SK-N-SH (cell line): ENCODE measurements at regions not wholly inside any gene's neighbourhood (a gene's known extent, or its start where the extent isn't known, plus 50 kb on each side); places are given as distances from the start of the nearest gene placed in this dataset.

ENCODE experiments used
- CTCF ChIA-PET: fragments of 300-600, 350-600 bp; formaldehyde crosslinking; extraction: SDS; loops from one replicate; lab custom pipeline; 2021; lab: Yijun Ruan, JAX
- POLR2A ChIA-PET: fragments of 350-600 bp; sonication (Branson Sonifier 250); formaldehyde crosslinking; extraction: SDS; loops from one replicate; lab custom pipeline; 2020; ENCODE audit warnings: antibody characterized with exemption, inconsistent platforms; lab: Yijun Ruan, JAX
- DNase-seq: peaks from one replicate; pipeline ENCODE4 v3.0.0; 2012
- H2AFZ ChIP-seq: fragments of 200-600 bp; sonication (generic); 2 replicates; pipeline ENCODE4 v1.8.1; 2016; ENCODE audit warnings: antibody characterized with exemption, mild to moderate bottlenecking, low read depth
- H3F3A ChIP-seq: fragments of 200-600 bp; sonication (generic); replicated peaks from 2 replicates; pipeline ENCODE3; 2016; ENCODE audit warnings: antibody characterized with exemption, mild to moderate bottlenecking; ENCODE audit not compliant: insufficient read depth
- H3K27ac ChIP-seq, 2 experiments: fragments of 200-500 bp in 1 of 2; fragments of 200-600 bp in 1 of 2; sonication (Bioruptor generic) in 1 of 2; sonication (generic), shearing (Covaris generic) in 1 of 2; 2 replicates each; pipeline versions ENCODE4 v1.5.1 to v1.6.1; 2014 to 2016; ENCODE audit warnings: low read depth in 2 of 2, inconsistent platforms in 1 of 2, low read length in 1 of 2, mild to moderate bottlenecking in 1 of 2, mixed read lengths in 1 of 2
- H3K27me3 ChIP-seq: fragments of 200-600 bp; sonication (generic), shearing (Covaris generic); 2 replicates; pipeline ENCODE4 v1.6.1; 2016; ENCODE audit warnings: mixed run types; ENCODE audit not compliant: insufficient read depth
- H3K36me3 ChIP-seq, 2 experiments: fragments of 200-500 bp in 1 of 2; fragments of 200-600 bp in 1 of 2; sonication (Bioruptor generic) in 1 of 2; sonication (generic) in 1 of 2; replicated peaks in 1 of 2; 2 replicates each; pipeline versions ENCODE3 to v1.5.1; 2014 to 2016; ENCODE audit warnings: low read length in 1 of 2, mild to moderate bottlenecking in 1 of 2; ENCODE audit not compliant: insufficient read depth in 2 of 2, control insufficient read depth in 1 of 2
- H3K4me1 ChIP-seq, 2 experiments: fragments of 200-500 bp in 1 of 2; fragments of 200-600 bp in 1 of 2; sonication (Bioruptor generic) in 1 of 2; sonication (generic), shearing (Covaris generic) in 1 of 2; 2 replicates each; pipeline versions ENCODE4 v1.5.1 to v1.6.1; 2014 to 2016; ENCODE audit warnings: low read depth in 1 of 2, low read length in 1 of 2, mixed run types in 1 of 2; ENCODE audit not compliant: insufficient read depth in 2 of 2, control insufficient read depth in 1 of 2
- H3K4me2 ChIP-seq: fragments of 200-600 bp; sonication (generic), shearing (Covaris generic); 2 replicates; pipeline ENCODE4 v1.6.1; 2017; ENCODE audit warnings: mixed run types
- H3K4me3 ChIP-seq, 2 experiments: fragments of 200-500 bp in 1 of 2; fragments of 200-600 bp in 1 of 2; sonication (Bioruptor generic) in 1 of 2; sonication (generic), shearing (Covaris generic) in 1 of 2; 2 replicates each; pipeline versions ENCODE4 v1.5.1 to v1.8.1; 2014 to 2016; ENCODE audit warnings: low read depth in 2 of 2, inconsistent platforms in 1 of 2, low read length in 1 of 2, mild to moderate bottlenecking in 1 of 2, mixed read lengths in 1 of 2, moderate library complexity in 1 of 2
- H3K79me2 ChIP-seq: fragments of 200-600 bp; sonication (generic); 2 replicates; pipeline ENCODE4 v1.8.1; 2017; ENCODE audit warnings: mild to moderate bottlenecking; ENCODE audit not compliant: insufficient read depth
- H3K9ac ChIP-seq: fragments of 200-600 bp; sonication (generic); 2 replicates; pipeline ENCODE4 v1.6.1; 2017; ENCODE audit warnings: mixed run types
- H3K9me2 ChIP-seq: fragments of 200-600 bp; sonication (generic); 2 replicates; pipeline ENCODE4 v1.6.1; 2017; ENCODE audit warnings: mixed run types
- H3K9me3 ChIP-seq: fragments of 200-600 bp; sonication (generic); 2 replicates; pipeline ENCODE4 v1.6.1; 2017; ENCODE audit warnings: mixed run types, mild to moderate bottlenecking, moderate library complexity
- H4K20me1 ChIP-seq: fragments of 200-600 bp; sonication (generic); 2 replicates; pipeline ENCODE4 v1.6.1; 2017; ENCODE audit warnings: mild to moderate bottlenecking, mixed run types; ENCODE audit not compliant: insufficient read depth
- CHD2 ChIP-seq: fragments of 150-350 bp; IDR thresholded peaks from 2 replicates; pipeline ENCODE4 v1.6.1; 2018; ENCODE audit warnings: low read length; ENCODE audit not compliant: partially characterized antibody
- ELF1 ChIP-seq: IDR thresholded peaks from 2 replicates; pipeline ENCODE4 v1.4.0; 2012
- EP300 ChIP-seq, 2 experiments: IDR thresholded peaks; 2 replicates each; pipeline versions ENCODE4 v1.4.0 to v1.6.1; 2012; ENCODE audit warnings: borderline replicate concordance in 1 of 2, low read depth in 1 of 2, low read length in 1 of 2
- FOXJ3 ChIP-seq: sonication (generic); formaldehyde crosslinking; IDR thresholded peaks from 2 replicates; pipeline ENCODE4 v1.5.1; 2020; ENCODE audit warnings: mild to moderate bottlenecking, missing genetic modification reagents
- MEF2A ChIP-seq: IDR thresholded peaks from 2 replicates; pipeline ENCODE4 v1.4.0; 2012; ENCODE audit warnings: low read depth, borderline replicate concordance
- RXRA ChIP-seq: IDR thresholded peaks from 2 replicates; pipeline ENCODE4 v1.4.0; 2012; ENCODE audit warnings: low read depth, mild to moderate bottlenecking, borderline replicate concordance
- SIN3A ChIP-seq: IDR thresholded peaks from 2 replicates; pipeline ENCODE4 v1.6.1; 2012; ENCODE audit warnings: low read depth, mild to moderate bottlenecking, low read length, moderate library complexity, borderline replicate concordance
- TCF12 ChIP-seq: IDR thresholded peaks from 2 replicates; pipeline ENCODE4 v1.4.0; 2012
- TEAD4 ChIP-seq: IDR thresholded peaks from 2 replicates; pipeline ENCODE4 v1.4.0; 2012; ENCODE audit warnings: mild to moderate bottlenecking, borderline replicate concordance; ENCODE audit not compliant: insufficient read depth
- YY1 ChIP-seq: IDR thresholded peaks from 2 replicates; pipeline ENCODE4 v1.4.0; 2012; ENCODE audit warnings: low read depth, mild to moderate bottlenecking
- TF ChIP-seq, protein P1 (sequence below): fragments of 200-600 bp; sonication (generic); IDR thresholded peaks from 2 replicates; pipeline ENCODE4 v1.6.1; 2017; ENCODE audit warnings: antibody characterized with exemption, mild to moderate bottlenecking, moderate library complexity
- TF ChIP-seq, protein P2 (sequence below): IDR thresholded peaks from 2 replicates; pipeline ENCODE4 v1.4.0; 2012; ENCODE audit warnings: low read depth, borderline replicate concordance
- TF ChIP-seq, protein P3 (sequence below): IDR thresholded peaks from 2 replicates; pipeline ENCODE4; 2012
- TF ChIP-seq, protein P4 (sequence below): fragments of 150-350 bp; IDR thresholded peaks from 2 replicates; pipeline ENCODE4 v1.6.1; 2017; ENCODE audit warnings: antibody characterized with exemption, low read length, low read depth, borderline replicate concordance

DNA sequence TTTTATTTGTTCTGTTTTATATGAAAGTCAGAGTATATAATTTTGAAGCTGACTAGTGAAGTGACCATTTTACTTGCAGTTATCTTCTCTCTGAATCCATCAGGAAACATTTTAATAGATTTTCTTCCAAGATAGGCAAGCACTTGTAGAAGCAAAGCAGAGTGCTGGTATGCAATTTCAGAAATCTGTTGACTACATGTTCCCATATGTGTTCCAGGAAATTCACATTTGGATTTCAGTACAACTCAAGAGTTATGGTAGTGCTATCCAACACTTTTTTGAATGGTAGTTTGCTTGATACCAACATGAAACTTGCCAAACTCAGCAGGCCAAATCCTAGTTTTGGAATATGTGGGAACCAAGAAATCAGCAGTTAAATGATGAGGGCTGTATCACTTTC, 94.0 kb downstream of the CENPW start (continued):
- TF ChIP-seq, protein P1, sequence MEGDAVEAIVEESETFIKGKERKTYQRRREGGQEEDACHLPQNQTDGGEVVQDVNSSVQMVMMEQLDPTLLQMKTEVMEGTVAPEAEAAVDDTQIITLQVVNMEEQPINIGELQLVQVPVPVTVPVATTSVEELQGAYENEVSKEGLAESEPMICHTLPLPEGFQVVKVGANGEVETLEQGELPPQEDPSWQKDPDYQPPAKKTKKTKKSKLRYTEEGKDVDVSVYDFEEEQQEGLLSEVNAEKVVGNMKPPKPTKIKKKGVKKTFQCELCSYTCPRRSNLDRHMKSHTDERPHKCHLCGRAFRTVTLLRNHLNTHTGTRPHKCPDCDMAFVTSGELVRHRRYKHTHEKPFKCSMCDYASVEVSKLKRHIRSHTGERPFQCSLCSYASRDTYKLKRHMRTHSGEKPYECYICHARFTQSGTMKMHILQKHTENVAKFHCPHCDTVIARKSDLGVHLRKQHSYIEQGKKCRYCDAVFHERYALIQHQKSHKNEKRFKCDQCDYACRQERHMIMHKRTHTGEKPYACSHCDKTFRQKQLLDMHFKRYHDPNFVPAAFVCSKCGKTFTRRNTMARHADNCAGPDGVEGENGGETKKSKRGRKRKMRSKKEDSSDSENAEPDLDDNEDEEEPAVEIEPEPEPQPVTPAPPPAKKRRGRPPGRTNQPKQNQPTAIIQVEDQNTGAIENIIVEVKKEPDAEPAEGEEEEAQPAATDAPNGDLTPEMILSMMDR = no peak
- TF ChIP-seq ELF1 (no peak), TEAD4 (no peak), TCF12 (no peak)

DNA sequence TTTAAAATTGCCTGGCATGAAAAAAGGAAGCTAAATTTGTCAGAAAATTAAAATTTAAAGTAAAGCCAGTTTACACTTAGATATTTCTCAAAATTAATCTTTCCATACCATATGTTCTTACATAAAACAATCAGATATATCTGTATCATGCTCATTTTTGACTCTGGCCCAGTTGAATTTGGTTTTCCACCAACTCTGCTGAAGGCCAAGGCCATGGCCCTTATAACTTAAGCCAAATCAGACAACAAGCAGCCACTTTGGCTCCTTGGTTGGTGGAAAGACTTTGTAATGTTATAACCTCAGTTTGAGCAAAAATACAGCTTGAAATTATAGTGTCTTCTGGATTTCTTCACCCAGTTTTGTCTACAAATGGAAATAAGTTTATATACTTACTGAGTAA, 97.3 kb downstream of the CENPW start:
- no peaks in the 10 kb centered on the region for H3K9me3 ChIP-seq
- CTCF ChIA-PET = interaction anchor here (0.8 kb wide), 1 partner anchor 17 kb away, joined by 3 read pairs; no protein-coding TSS in a partner anchor
- no peaks in the 10 kb centered on the region for H3K36me3 ChIP-seq

More for the DNA sequence above, 97.3 kb downstream of the CENPW start:
- no peaks in the 10 kb centered on the region for H3K27me3 ChIP-seq
- no peak overlapping the region for H3K27ac ChIP-seq
- H3K9ac ChIP-seq = no peak overlapping the region
- no peaks in the 10 kb centered on the region for H4K20me1 ChIP-seq
- no peaks in the 10 kb centered on the region for H3K9me2 ChIP-seq
- TF ChIP-seq MEF2A = no peak
- TF ChIP-seq, protein P2, sequence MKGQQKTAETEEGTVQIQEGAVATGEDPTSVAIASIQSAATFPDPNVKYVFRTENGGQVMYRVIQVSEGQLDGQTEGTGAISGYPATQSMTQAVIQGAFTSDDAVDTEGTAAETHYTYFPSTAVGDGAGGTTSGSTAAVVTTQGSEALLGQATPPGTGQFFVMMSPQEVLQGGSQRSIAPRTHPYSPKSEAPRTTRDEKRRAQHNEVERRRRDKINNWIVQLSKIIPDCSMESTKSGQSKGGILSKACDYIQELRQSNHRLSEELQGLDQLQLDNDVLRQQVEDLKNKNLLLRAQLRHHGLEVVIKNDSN = no peak
- TF ChIP-seq, protein P1 = no peak
- no peak for TF ChIP-seq TEAD4
- no peak for TF ChIP-seq TCF12
- no peak for TF ChIP-seq RXRA
- no peak for TF ChIP-seq YY1
- TF ChIP-seq, protein P3, sequence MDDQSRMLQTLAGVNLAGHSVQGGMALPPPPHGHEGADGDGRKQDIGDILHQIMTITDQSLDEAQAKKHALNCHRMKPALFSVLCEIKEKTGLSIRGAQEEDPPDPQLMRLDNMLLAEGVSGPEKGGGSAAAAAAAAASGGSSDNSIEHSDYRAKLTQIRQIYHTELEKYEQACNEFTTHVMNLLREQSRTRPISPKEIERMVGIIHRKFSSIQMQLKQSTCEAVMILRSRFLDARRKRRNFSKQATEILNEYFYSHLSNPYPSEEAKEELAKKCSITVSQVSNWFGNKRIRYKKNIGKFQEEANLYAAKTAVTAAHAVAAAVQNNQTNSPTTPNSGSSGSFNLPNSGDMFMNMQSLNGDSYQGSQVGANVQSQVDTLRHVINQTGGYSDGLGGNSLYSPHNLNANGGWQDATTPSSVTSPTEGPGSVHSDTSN = no peak
- TF ChIP-seq FOXJ3 (CRISPR knock-in tag) = no peak
- no peak for TF ChIP-seq EP300 (IDR thresholded peaks at IDR 0.05; ENCODE audit: borderline replicate concordance in 1 of 2, low read depth in 1 of 2, low read length in 1 of 2)
- no peak for TF ChIP-seq SIN3A
- TF ChIP-seq, protein P4, sequence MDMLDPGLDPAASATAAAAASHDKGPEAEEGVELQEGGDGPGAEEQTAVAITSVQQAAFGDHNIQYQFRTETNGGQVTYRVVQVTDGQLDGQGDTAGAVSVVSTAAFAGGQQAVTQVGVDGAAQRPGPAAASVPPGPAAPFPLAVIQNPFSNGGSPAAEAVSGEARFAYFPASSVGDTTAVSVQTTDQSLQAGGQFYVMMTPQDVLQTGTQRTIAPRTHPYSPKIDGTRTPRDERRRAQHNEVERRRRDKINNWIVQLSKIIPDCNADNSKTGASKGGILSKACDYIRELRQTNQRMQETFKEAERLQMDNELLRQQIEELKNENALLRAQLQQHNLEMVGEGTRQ = no peak
- no peak for TF ChIP-seq CHD2
- TF ChIP-seq, all 33 proteins: peak for 0
- no peaks in the 10 kb centered on the region; a peak in 2 of 4 replicates for H3K4me1 ChIP-seq
- no peak overlapping the region for H2AFZ ChIP-seq
- POLR2A ChIA-PET = no interaction called here
- no peaks in the 10 kb centered on the region for H3K79me2 ChIP-seq
- no peaks in the 10 kb centered on the region for H3F3A ChIP-seq
- no peak overlapping the region for H3K4me2 ChIP-seq
- no peak overlapping the region for H3K4me3 ChIP-seq
- DNase-seq = no peak
